ENCODE measurements at regions not wholly inside any gene's neighbourhood (a gene's known extent, or its start where the extent isn't known, plus 50 kb on each side); places are given as distances from the start of the nearest gene placed in this dataset.

DNA sequence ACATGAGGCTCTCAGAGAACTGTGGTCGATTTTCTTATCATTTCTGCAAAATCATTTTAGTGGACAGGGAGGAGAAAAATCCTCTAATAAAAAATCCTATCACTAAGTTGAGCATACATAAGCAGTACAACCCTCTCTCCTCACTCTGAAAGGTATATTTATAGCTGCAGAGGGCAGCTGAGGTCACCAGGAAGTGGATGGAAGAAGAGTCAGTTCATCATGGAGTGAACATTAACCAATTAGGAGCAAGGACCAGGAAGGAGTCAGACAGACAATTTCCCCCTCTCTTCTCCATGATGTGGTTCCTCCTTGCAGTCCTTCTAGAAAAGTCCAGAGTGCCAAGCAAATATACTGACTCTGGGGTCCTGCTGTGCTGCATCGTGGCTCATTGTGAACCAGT lies 253.7 kb downstream of the TOX3 start:
- H3K9ac ChIP-seq (ENCODE audit: low read length), result no peak overlapping the region
- H3K27ac ChIP-seq (ENCODE audit: low read depth, low read length), result no peak overlapping the region
- no peak overlapping the region for H2AFZ ChIP-seq (ENCODE audit: low read depth, low read length, poor library complexity, severe bottlenecking)
- ATAC-seq (no peak), DNase-seq (ENCODE audit: low read depth, low spot score) (no peak)
- H3K9me2 ChIP-seq (ENCODE audit: insufficient read depth), result no peaks in the 10 kb centered on the region
- no peaks in the 10 kb centered on the region for H3K79me2 ChIP-seq (ENCODE audit: insufficient read depth, low read length)
- H3K4me3 ChIP-seq (replicated peaks in 1 of 2; ENCODE audit: low read depth in 1 of 2, low read length in 2 of 2), result no peak overlapping the region
- H3K4me1 ChIP-seq (ENCODE audit: control insufficient read depth in 1 of 2, insufficient read depth in 2 of 2, low read length in 2 of 2), result no peaks in the 10 kb centered on the region
- peaks cover 10 to 11% of the 10 kb centered on the region in 2 experiments; a peak in 2 of 4 replicates for H3K9me3 ChIP-seq (ENCODE audit: control insufficient read depth in 1 of 2, insufficient read depth in 1 of 2, low read depth in 1 of 2, low read length in 2 of 2)
- CTCF ChIA-PET, result no interaction called here
- POLR2A ChIA-PET, result no interaction called here
- no peaks in the 10 kb centered on the region for H3K27me3 ChIP-seq (ENCODE audit: insufficient read depth, low read length)
- no peaks in the 10 kb centered on the region for H3K36me3 ChIP-seq (ENCODE audit: control insufficient read depth in 1 of 2, insufficient read depth in 2 of 2, low read length in 2 of 2)
- no peak overlapping the region for H3K4me2 ChIP-seq (ENCODE audit: low read length)
- TF ChIP-seq EZH2 (IDR thresholded peaks at IDR 0.05), result no peak
- no peak for TF ChIP-seq JUND (IDR thresholded peaks at IDR 0.05)
- TF ChIP-seq, protein P1, sequence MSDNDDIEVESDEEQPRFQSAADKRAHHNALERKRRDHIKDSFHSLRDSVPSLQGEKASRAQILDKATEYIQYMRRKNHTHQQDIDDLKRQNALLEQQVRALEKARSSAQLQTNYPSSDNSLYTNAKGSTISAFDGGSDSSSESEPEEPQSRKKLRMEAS (IDR thresholded peaks at IDR 0.05), result no peak
- no peak for TF ChIP-seq ELF1 (IDR thresholded peaks at IDR 0.05; ENCODE audit: borderline replicate concordance, low read depth)
- BruUV-seq (replicated peaks), result no TSS peak
- no peaks in the 10 kb centered on the region for H4K20me1 ChIP-seq (ENCODE audit: insufficient read depth)
- intact Hi-C loops (cut with micrococcal nuclease), result no loop called here
- RAD21 ChIA-PET (ENCODE audit: low non-redundant PET in 1 of 2, low total read pairs in 2 of 2, uncharacterized antibody in 2 of 2, unreplicated experiment in 2 of 2), result no interaction called here

DNA sequence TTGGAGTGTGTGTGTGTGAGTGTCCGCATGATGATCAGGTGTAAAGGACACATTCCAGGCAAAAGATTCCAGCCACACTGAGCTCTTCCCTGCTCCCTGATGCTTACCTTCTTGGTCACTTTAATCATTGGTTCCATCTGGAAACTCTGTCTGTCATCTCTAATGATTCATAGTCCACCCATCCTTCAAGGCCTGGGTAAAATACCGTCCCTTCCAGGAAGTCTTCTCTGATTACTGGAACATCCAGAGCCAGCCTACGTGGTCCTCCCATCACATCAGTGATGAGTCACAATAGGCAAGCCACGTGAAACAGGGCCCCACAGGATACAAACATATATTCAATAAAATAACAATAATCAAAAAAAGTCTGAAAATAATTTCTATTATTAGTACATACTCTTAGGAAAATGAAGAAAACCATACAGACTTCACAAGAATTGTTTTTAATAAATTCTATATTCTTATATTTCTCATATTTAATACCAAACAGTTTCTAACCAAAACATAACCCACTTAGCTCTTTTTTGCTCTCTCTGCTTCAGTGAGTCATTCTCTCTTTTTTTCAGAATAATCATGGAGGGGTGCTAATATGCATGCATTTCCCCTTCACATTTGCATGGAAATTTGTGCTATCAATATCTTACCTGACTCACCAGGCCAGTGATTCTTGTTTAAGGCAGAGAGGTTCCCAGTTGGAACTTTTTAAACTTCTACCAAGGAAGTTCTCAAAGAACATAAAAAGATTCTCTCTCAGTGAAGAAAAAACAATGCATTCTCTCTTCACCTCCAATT lies 263.2 kb downstream of the TOX3 start:
- ChIA-PET CTCF (no interaction called here), RAD21 (ENCODE audit: low non-redundant PET in 1 of 2, low total read pairs in 2 of 2, uncharacterized antibody in 2 of 2, unreplicated experiment in 2 of 2) (no interaction called here), POLR2A (no interaction called here)

More for the DNA sequence above, 263.2 kb downstream of the TOX3 start:
- H4K20me1 ChIP-seq (ENCODE audit: insufficient read depth), result no peaks in the 10 kb centered on the region
- H3K9me2 ChIP-seq (ENCODE audit: insufficient read depth), result no peaks in the 10 kb centered on the region
- peaks cover 7 to 18% of the 10 kb centered on the region in 2 experiments; a peak in 2 of 4 replicates for H3K9me3 ChIP-seq (ENCODE audit: control insufficient read depth in 1 of 2, insufficient read depth in 1 of 2, low read depth in 1 of 2, low read length in 2 of 2)
- no peak for TF ChIP-seq EZH2 (IDR thresholded peaks at IDR 0.05)
- no peak for TF ChIP-seq SRF (IDR thresholded peaks at IDR 0.05; ENCODE audit: low read depth)
- TF ChIP-seq, protein P2, sequence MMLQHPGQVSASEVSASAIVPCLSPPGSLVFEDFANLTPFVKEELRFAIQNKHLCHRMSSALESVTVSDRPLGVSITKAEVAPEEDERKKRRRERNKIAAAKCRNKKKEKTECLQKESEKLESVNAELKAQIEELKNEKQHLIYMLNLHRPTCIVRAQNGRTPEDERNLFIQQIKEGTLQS (IDR thresholded peaks at IDR 0.05), result no peak
- TF ChIP-seq, protein P1 (IDR thresholded peaks at IDR 0.05), result no peak
- TF ChIP-seq SP1 (IDR thresholded peaks at IDR 0.05; ENCODE audit: low read depth), result no peak
- TF ChIP-seq RAD21 (IDR thresholded peaks at IDR 0.05; ENCODE audit: low read depth), result no peak
- TF ChIP-seq CBX3 (IDR thresholded peaks at IDR 0.05; ENCODE audit: low read depth), result no peak
- no peak for TF ChIP-seq EZH2phosphoT487 (IDR thresholded peaks at IDR 0.05; ENCODE audit: borderline replicate concordance)
- TF ChIP-seq, protein P3, sequence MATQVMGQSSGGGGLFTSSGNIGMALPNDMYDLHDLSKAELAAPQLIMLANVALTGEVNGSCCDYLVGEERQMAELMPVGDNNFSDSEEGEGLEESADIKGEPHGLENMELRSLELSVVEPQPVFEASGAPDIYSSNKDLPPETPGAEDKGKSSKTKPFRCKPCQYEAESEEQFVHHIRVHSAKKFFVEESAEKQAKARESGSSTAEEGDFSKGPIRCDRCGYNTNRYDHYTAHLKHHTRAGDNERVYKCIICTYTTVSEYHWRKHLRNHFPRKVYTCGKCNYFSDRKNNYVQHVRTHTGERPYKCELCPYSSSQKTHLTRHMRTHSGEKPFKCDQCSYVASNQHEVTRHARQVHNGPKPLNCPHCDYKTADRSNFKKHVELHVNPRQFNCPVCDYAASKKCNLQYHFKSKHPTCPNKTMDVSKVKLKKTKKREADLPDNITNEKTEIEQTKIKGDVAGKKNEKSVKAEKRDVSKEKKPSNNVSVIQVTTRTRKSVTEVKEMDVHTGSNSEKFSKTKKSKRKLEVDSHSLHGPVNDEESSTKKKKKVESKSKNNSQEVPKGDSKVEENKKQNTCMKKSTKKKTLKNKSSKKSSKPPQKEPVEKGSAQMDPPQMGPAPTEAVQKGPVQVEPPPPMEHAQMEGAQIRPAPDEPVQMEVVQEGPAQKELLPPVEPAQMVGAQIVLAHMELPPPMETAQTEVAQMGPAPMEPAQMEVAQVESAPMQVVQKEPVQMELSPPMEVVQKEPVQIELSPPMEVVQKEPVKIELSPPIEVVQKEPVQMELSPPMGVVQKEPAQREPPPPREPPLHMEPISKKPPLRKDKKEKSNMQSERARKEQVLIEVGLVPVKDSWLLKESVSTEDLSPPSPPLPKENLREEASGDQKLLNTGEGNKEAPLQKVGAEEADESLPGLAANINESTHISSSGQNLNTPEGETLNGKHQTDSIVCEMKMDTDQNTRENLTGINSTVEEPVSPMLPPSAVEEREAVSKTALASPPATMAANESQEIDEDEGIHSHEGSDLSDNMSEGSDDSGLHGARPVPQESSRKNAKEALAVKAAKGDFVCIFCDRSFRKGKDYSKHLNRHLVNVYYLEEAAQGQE (IDR thresholded peaks at IDR 0.05; ENCODE audit: low read depth), result no peak
- TF ChIP-seq, protein P4, sequence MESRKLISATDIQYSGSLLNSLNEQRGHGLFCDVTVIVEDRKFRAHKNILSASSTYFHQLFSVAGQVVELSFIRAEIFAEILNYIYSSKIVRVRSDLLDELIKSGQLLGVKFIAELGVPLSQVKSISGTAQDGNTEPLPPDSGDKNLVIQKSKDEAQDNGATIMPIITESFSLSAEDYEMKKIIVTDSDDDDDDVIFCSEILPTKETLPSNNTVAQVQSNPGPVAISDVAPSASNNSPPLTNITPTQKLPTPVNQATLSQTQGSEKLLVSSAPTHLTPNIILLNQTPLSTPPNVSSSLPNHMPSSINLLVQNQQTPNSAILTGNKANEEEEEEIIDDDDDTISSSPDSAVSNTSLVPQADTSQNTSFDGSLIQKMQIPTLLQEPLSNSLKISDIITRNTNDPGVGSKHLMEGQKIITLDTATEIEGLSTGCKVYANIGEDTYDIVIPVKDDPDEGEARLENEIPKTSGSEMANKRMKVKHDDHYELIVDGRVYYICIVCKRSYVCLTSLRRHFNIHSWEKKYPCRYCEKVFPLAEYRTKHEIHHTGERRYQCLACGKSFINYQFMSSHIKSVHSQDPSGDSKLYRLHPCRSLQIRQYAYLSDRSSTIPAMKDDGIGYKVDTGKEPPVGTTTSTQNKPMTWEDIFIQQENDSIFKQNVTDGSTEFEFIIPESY (IDR thresholded peaks at IDR 0.05; ENCODE audit: extremely low read depth, insufficient replicate concordance, low read length), result no peak
- intact Hi-C loops (cut with micrococcal nuclease), result no loop called here
- H3K36me3 ChIP-seq (ENCODE audit: control insufficient read depth in 1 of 2, insufficient read depth in 2 of 2, low read length in 2 of 2), result no peaks in the 10 kb centered on the region
- DNase-seq (ENCODE audit: low read depth, low spot score) (no peak), ATAC-seq (no peak)
- BruUV-seq (replicated peaks), result no TSS peak
- no peaks in the 10 kb centered on the region for H3K79me2 ChIP-seq (ENCODE audit: insufficient read depth, low read length)
- H3K4me1 ChIP-seq (ENCODE audit: control insufficient read depth in 1 of 2, insufficient read depth in 2 of 2, low read length in 2 of 2), result no peaks in the 10 kb centered on the region
- H3K4me3 ChIP-seq (replicated peaks in 1 of 2; ENCODE audit: low read depth in 1 of 2, low read length in 2 of 2), result no peak overlapping the region
- H3K27ac ChIP-seq (ENCODE audit: low read depth, low read length), result no peak overlapping the region
- no peak overlapping the region for H3K9ac ChIP-seq (ENCODE audit: low read length)
- H3K4me2 ChIP-seq (ENCODE audit: low read length), result no peak overlapping the region
- no peaks in the 10 kb centered on the region for H3K27me3 ChIP-seq (ENCODE audit: insufficient read depth, low read length)
- H2AFZ ChIP-seq (ENCODE audit: low read depth, low read length, poor library complexity, severe bottlenecking), result no peak overlapping the region
